Astrocyte of the spinal cord (primary cell): ENCODE measurements at regions not wholly inside any gene's neighbourhood (a gene's known extent, or its start where the extent isn't known, plus 50 kb on each side); places are given as distances from the start of the nearest gene placed in this dataset.

Source experiments
- DNase-seq: peaks from one replicate; pipeline ENCODE4 v3.0.0; 2011; ENCODE audit warnings: low read depth, low spot score
- H3K4me3 ChIP-seq: 2 replicates; pipeline ENCODE4 v1.5.1; 2011; ENCODE audit warnings: low read depth, mild to moderate bottlenecking, low read length, moderate library complexity
- CTCF ChIP-seq: IDR thresholded peaks from 2 replicates; pipeline ENCODE4 v1.5.1; 2012; ENCODE audit warnings: low read depth, mild to moderate bottlenecking, low read length, inconsistent platforms
- in situ Hi-C: cut with HindIII; loops from 2 replicates; pipeline ENCODE4 v1.10.0; 2017; ENCODE audit warnings: low sequenced_read_pairs

DNA sequence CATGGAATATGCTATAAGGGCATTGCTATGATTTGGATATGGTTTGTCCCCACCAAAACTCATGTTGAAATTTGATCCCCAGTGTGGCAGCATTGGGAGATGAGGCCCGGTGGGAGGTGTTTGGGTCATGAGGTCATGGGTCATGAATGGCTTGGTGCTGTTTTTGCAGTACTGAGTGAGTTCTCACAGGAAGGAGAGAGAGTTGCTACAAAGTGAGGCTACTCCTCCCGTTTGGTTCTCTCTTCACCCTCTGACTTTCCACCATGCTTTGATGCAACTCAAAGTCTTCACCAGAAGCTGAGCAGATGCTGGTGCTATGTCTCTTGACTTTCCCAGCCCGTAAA, 388.1 kb upstream of the TMPO start:
- DNase-seq: no peak
- H3K4me3 ChIP-seq: no peak overlapping the region
- TF ChIP-seq CTCF: no peak
- in situ Hi-C loops: no loop called here

- no peak for DNase-seq
- H3K4me3 ChIP-seq: no peak overlapping the region
- TF ChIP-seq CTCF: no peak
- in situ Hi-C loops: no loop called here
These were observed 387.5 kb upstream of the TMPO start for GRCh38 chr12:98127854-98128253.

- DNase-seq: no peak
- in situ Hi-C loops: no loop called here
- H3K4me3 ChIP-seq: no peak overlapping the region
- TF ChIP-seq CTCF: no peak
These were observed 378.8 kb upstream of the TMPO start for GRCh38 chr12:98136544-98136943.

- no peak overlapping the region for H3K4me3 ChIP-seq
- no peak for DNase-seq
- in situ Hi-C loops: no loop called here
- TF ChIP-seq CTCF: no peak
These were observed 378.1 kb upstream of the TMPO start for GRCh38 chr12:98137278-98137677.

- TF ChIP-seq CTCF: no peak
- H3K4me3 ChIP-seq: no peak overlapping the region
- in situ Hi-C loops: no loop called here
- DNase-seq: no peak
These were observed 370.4 kb upstream of the TMPO start for GRCh38 chr12:98144953-98145352.

DNA sequence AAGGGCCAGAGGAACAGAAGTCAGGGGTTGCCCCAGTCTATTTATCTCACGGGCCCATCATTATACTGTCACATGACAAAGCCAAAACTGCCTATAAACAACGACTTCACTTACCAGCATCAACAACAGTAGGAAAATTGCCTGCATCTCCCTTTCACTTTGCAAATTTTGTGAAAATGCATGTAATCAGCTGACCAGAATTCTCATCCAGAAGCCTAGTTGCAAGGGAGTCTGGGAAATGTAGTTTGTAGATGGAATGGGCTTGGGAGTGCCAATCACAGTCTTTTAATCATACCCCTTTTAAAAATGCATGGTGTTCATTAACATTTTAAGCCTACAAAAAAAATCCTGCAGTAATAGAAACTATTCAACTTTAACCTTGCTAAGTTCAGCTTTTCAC, 369.3 kb upstream of the TMPO start:
- no peak for TF ChIP-seq CTCF
- H3K4me3 ChIP-seq: no peak overlapping the region
- in situ Hi-C loops: no loop called here
- no peak for DNase-seq

- no peak overlapping the region for H3K4me3 ChIP-seq
- in situ Hi-C loops: no loop called here
- DNase-seq: no peak
- no peak for TF ChIP-seq CTCF
These were observed 368.9 kb upstream of the TMPO start for GRCh38 chr12:98146487-98146886.
